ENCODE measurements at regions not wholly inside any gene's neighbourhood (a gene's known extent, or its start where the extent isn't known, plus 50 kb on each side); places are given as distances from the start of the nearest gene placed in this dataset.

DNA sequence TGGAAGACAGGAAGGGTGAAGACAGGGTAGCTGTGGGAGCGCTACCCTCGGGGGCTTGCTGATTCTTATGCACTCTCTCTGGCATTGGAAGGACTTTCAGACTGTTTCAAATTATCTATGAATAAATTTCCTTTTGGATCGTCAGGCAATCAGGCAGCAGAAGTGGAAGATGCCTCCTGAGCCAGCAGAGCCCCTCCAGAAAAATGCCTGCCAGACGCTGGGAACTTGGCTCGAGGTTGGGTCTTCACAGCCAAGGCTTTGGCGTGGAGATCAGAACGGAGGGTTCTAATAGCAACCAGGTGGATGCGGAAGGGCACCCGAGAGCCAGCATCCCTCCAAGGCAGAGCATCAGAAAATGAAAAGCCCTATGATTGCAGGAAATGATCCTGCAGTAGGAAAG, 119.2 kb upstream of the RFLNA start:
- Histone ChIP-seq H3K9me2 (ENCODE audit: insufficient read depth) (no peaks in the 10 kb centered on the region), H3K4me2 (ENCODE audit: low read length) (no peak overlapping the region), H3K79me2 (ENCODE audit: insufficient read depth, low read length) (no peaks in the 10 kb centered on the region), H3K4me3 (replicated peaks in 1 of 2; ENCODE audit: low read depth in 1 of 2, low read length in 2 of 2) (no peak overlapping the region), H3K4me1 (ENCODE audit: control insufficient read depth in 1 of 2, insufficient read depth in 2 of 2, low read length in 2 of 2) (no peaks in the 10 kb centered on the region; a peak in 1 of 4 replicates), H3K9ac (ENCODE audit: low read length) (no peak overlapping the region), H2AFZ (ENCODE audit: low read depth, low read length, poor library complexity, severe bottlenecking) (no peak overlapping the region), H3K27me3 (ENCODE audit: insufficient read depth, low read length) (no peaks in the 10 kb centered on the region), H3K36me3 (ENCODE audit: control insufficient read depth in 1 of 2, insufficient read depth in 2 of 2, low read length in 2 of 2) (no peaks in the 10 kb centered on the region), H3K9me3 (ENCODE audit: control insufficient read depth in 1 of 2, insufficient read depth in 1 of 2, low read depth in 1 of 2, low read length in 2 of 2) (no peaks in the 10 kb centered on the region), H3K27ac (ENCODE audit: low read depth, low read length) (no peak overlapping the region), H4K20me1 (ENCODE audit: insufficient read depth) (no peaks in the 10 kb centered on the region)
- ChIA-PET CTCF (no interaction called here), POLR2A (no interaction called here), RAD21 (ENCODE audit: low non-redundant PET in 1 of 2, low total read pairs in 2 of 2, uncharacterized antibody in 2 of 2, unreplicated experiment in 2 of 2) (no interaction called here)
- DNase-seq (ENCODE audit: low read depth, low spot score) (no peak), ATAC-seq (no peak)
- intact Hi-C loops (cut with micrococcal nuclease) = no loop called here
- TF ChIP-seq SIN3A (IDR thresholded peaks at IDR 0.05; ENCODE audit: low read depth) (no peak), YY1 (IDR thresholded peaks at IDR 0.05; ENCODE audit: extremely low read depth, insufficient replicate concordance, low read depth, low read length) (no peak), SRF (IDR thresholded peaks at IDR 0.05; ENCODE audit: low read depth) (no peak), ZNF274 (IDR thresholded peaks at IDR 0.05; ENCODE audit: low read depth, low read length) (no peak), EGR1 (IDR thresholded peaks at IDR 0.05; ENCODE audit: low read depth) (no peak), POLR2AphosphoS5 (IDR thresholded peaks at IDR 0.05; ENCODE audit: low read depth, low read length) (no peak), RAD21 (IDR thresholded peaks at IDR 0.05; ENCODE audit: low read depth) (no peak), ELF1 (IDR thresholded peaks at IDR 0.05; ENCODE audit: borderline replicate concordance, low read depth) (no peak), CEBPB (IDR thresholded peaks at IDR 0.05; ENCODE audit: low read depth) (no peak), POLR2A (IDR thresholded peaks at IDR 0.05; ENCODE audit: borderline replicate concordance, extremely low read depth, insufficient read depth, insufficient read length) (no peak)
- TF ChIP-seq, protein P1, sequence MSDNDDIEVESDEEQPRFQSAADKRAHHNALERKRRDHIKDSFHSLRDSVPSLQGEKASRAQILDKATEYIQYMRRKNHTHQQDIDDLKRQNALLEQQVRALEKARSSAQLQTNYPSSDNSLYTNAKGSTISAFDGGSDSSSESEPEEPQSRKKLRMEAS (IDR thresholded peaks at IDR 0.05) = no peak
- BruUV-seq (replicated peaks) = no TSS peak

DNA sequence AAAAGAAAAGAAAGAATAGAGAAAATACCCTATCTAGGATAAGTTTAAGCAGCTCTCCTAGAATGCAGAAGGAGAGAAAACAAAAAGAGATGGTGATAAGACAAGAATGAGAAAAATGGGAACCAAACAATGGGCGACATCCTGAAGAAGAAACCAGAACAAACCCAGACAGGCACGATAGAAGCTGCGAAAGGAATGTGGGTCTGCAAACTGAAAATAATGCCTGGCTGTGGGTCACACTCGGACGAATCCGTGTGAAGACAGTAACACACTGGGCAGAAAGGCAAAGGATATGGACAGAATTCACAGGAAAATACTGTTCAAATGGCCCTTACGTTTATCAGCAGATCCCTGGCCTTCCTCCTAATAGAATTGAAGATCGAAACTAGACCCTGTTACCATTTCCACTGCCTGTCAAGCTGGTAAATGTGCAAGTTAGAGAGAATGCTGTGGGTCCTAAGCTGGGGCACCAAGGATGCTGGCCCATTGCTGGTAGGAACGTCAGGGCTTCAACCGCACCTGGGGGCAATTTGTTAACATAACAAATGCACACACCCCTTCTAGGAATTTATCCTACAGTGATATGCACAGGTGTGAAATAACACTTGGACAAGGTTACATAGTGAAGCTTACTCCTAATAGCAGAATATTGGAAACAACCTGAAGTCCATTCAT, 117.5 kb upstream of the RFLNA start:
- Histone ChIP-seq H3K36me3 (ENCODE audit: control insufficient read depth in 1 of 2, insufficient read depth in 2 of 2, low read length in 2 of 2) (no peaks in the 10 kb centered on the region), H3K9me2 (ENCODE audit: insufficient read depth) (no peaks in the 10 kb centered on the region), H4K20me1 (ENCODE audit: insufficient read depth) (no peaks in the 10 kb centered on the region), H3K27ac (ENCODE audit: low read depth, low read length) (no peak overlapping the region), H3K4me2 (ENCODE audit: low read length) (no peak overlapping the region), H3K4me3 (replicated peaks in 1 of 2; ENCODE audit: low read depth in 1 of 2, low read length in 2 of 2) (no peak overlapping the region), H3K4me1 (ENCODE audit: control insufficient read depth in 1 of 2, insufficient read depth in 2 of 2, low read length in 2 of 2) (no peaks in the 10 kb centered on the region; a peak in 1 of 4 replicates), H3K27me3 (ENCODE audit: insufficient read depth, low read length) (no peaks in the 10 kb centered on the region), H3K79me2 (ENCODE audit: insufficient read depth, low read length) (no peaks in the 10 kb centered on the region), H3K9ac (ENCODE audit: low read length) (no peak overlapping the region), H2AFZ (ENCODE audit: low read depth, low read length, poor library complexity, severe bottlenecking) (no peak overlapping the region), H3K9me3 (ENCODE audit: control insufficient read depth in 1 of 2, insufficient read depth in 1 of 2, low read depth in 1 of 2, low read length in 2 of 2) (no peaks in the 10 kb centered on the region)
- no TSS peak for BruUV-seq (replicated peaks)
- intact Hi-C loops (cut with micrococcal nuclease) = no loop called here
- ChIA-PET CTCF (no interaction called here), POLR2A (no interaction called here), RAD21 (ENCODE audit: low non-redundant PET in 1 of 2, low total read pairs in 2 of 2, uncharacterized antibody in 2 of 2, unreplicated experiment in 2 of 2) (no interaction called here)
- no peak for ATAC-seq
- no peak for DNase-seq (ENCODE audit: low read depth, low spot score)
- TF ChIP-seq, protein P1 (IDR thresholded peaks at IDR 0.05) = no peak
- TF ChIP-seq RAD21 (IDR thresholded peaks at IDR 0.05; ENCODE audit: low read depth) = no peak
- TF ChIP-seq EZH2phosphoT487 (IDR thresholded peaks at IDR 0.05; ENCODE audit: borderline replicate concordance) = no peak
- TF ChIP-seq, protein P2, sequence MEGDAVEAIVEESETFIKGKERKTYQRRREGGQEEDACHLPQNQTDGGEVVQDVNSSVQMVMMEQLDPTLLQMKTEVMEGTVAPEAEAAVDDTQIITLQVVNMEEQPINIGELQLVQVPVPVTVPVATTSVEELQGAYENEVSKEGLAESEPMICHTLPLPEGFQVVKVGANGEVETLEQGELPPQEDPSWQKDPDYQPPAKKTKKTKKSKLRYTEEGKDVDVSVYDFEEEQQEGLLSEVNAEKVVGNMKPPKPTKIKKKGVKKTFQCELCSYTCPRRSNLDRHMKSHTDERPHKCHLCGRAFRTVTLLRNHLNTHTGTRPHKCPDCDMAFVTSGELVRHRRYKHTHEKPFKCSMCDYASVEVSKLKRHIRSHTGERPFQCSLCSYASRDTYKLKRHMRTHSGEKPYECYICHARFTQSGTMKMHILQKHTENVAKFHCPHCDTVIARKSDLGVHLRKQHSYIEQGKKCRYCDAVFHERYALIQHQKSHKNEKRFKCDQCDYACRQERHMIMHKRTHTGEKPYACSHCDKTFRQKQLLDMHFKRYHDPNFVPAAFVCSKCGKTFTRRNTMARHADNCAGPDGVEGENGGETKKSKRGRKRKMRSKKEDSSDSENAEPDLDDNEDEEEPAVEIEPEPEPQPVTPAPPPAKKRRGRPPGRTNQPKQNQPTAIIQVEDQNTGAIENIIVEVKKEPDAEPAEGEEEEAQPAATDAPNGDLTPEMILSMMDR (IDR thresholded peaks at IDR 0.05 in 2 of 3, conservative IDR thresholded peaks at IDR 0.05 in 1 of 3; ENCODE audit: borderline replicate concordance in 1 of 3, insufficient read depth in 1 of 3, low read depth in 2 of 3, low read length in 2 of 3) = no peak
- no peak for TF ChIP-seq POLR2A (IDR thresholded peaks at IDR 0.05; ENCODE audit: borderline replicate concordance, extremely low read depth, insufficient read depth, insufficient read length)
- no peak for TF ChIP-seq EGR1 (IDR thresholded peaks at IDR 0.05; ENCODE audit: low read depth)
- TF ChIP-seq, protein P3, sequence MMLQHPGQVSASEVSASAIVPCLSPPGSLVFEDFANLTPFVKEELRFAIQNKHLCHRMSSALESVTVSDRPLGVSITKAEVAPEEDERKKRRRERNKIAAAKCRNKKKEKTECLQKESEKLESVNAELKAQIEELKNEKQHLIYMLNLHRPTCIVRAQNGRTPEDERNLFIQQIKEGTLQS (IDR thresholded peaks at IDR 0.05) = no peak
- no peak for TF ChIP-seq JUND (IDR thresholded peaks at IDR 0.05)
- no peak for TF ChIP-seq YY1 (IDR thresholded peaks at IDR 0.05; ENCODE audit: extremely low read depth, insufficient replicate concordance, low read depth, low read length)
- TF ChIP-seq EZH2 (IDR thresholded peaks at IDR 0.05) = no peak
